Activated naive CD4-positive, alpha-beta T cell treated with anti-CD3 and anti-CD28 coated beads, Interleukin-2, amount 50 U/mL, for 72 hours (primary cell): ENCODE measurements at regions not wholly inside any gene's neighbourhood (a gene's known extent, or its start where the extent isn't known, plus 50 kb on each side); places are given as distances from the start of the nearest gene placed in this dataset.

ENCODE experiments used
- ATAC-seq, 2 donors: fragments of 150-1000 bp; cut with Tn5 transposase; 2 replicates each; pipeline ENCODE4 v1.10.0; 2021; ENCODE audit warnings: mild to moderate bottlenecking in 2 of 2, moderate library complexity in 2 of 2
- DNase-seq, 2 donors: peaks; one replicate each; pipeline ENCODE4 v3.0.0; 2021 to 2022; ENCODE audit warnings: low spot score in 2 of 2
- H3K27ac Mint-ChIP-seq, 2 donors: one replicate each; pipeline ENCODE4 v1.8.0; 2022; ENCODE audit warnings: mild to moderate bottlenecking in 2 of 2, mixed read lengths in 2 of 2
- H3K36me3 Mint-ChIP-seq, 2 donors: one replicate each; pipeline ENCODE4 v1.8.0; 2022; ENCODE audit warnings: mixed read lengths in 2 of 2
- H3K9me3 Mint-ChIP-seq, 2 donors: one replicate each; pipeline ENCODE4 v1.8.0; 2022; ENCODE audit warnings: mixed read lengths in 2 of 2

DNA sequence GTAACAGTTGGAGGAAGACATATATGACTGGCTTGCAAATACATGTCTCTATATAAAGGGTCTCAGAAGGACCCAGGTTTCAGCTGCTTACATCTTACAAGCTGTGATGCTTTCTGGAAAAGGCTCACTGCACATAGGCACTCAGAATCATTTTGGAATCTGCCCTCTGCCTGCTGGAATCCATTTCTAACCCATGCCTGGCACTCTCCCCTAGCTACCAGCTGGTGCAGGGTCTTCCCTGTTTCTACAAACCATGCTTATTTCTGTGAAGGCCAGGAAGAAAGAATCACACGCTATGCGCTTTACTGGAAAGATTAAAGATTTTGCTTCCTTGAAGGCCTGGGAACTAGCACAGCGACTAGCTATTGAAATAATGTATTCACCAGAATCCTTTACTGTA lies 151.3 kb downstream of the DICER1 start:
- Mint-ChIP-seq H3K9me3 (no peaks in the 10 kb centered on the region), H3K27ac (no peak overlapping the region), H3K36me3 (no peaks in the 10 kb centered on the region)
- ATAC-seq (no peak), DNase-seq (no peak)

GRCh38 chr14:95003099-95003960 lies 154.0 kb downstream of the DICER1 start:
- no peak for ATAC-seq

GRCh38 chr14:94998685-94999084 lies 158.6 kb downstream of the DICER1 start:
- no peaks in the 10 kb centered on the region for H3K9me3 Mint-ChIP-seq
- DNase-seq (no peak), ATAC-seq (no peak)
- no peaks in the 10 kb centered on the region for H3K36me3 Mint-ChIP-seq
- H3K27ac Mint-ChIP-seq, result peak overlapping the region in 1 of 2 donors; percentile 12

More at GRCh38 chr14:95003099-95003960, 154.0 kb downstream of the DICER1 start:
- DNase-seq, result no peak
- Mint-ChIP-seq H3K9me3 (no peaks in the 10 kb centered on the region), H3K27ac (no peak overlapping the region), H3K36me3 (no peaks in the 10 kb centered on the region)

DNA sequence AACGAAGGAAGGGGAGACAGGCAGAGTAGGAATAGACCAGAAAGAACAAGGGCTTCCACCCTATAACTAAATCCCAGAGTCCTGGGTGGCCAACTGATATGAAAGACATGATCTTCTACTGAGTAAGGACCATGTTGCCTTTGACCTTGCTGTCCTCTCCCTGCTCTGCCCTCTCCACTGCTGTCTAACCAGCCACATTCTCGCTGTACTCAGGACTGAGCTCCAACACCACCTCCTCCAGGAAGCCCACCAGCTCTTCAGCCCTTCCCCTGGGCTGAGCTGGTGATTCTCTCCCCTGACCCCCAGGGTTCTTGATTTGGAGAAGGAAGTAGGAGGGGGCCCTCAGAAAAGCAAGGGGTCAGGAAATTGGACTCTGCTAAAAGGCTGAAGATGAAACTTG lies 159.2 kb downstream of the DICER1 start:
- DNase-seq, result no peak
- no peaks in the 10 kb centered on the region for H3K36me3 Mint-ChIP-seq
- H3K27ac Mint-ChIP-seq, result peak overlapping the region in 1 of 2 donors; percentile 61
- ATAC-seq, result no peak
- no peaks in the 10 kb centered on the region for H3K9me3 Mint-ChIP-seq

DNA sequence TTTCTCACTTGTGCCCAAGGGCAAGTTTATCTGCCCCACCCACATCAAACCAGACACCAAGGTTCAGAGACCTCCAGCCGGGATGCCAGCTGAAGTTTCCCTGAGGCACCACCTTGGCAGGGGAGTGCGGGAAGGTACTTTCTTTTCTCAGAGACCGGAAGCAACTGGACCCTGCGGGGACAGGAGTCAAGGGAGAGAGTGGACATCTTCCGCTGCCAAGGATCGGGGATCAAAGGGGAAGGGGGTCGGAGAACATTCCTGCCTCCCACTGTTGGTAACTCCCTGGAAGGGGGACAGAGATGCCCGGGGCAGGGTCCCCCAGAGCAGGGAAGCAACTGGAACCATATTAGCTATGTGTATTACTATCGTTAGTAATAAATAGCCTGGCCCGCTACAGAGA lies 161.8 kb downstream of the DICER1 start:
- no peaks in the 10 kb centered on the region for H3K36me3 Mint-ChIP-seq
- no peak for ATAC-seq
- no peak overlapping the region for H3K27ac Mint-ChIP-seq
- H3K9me3 Mint-ChIP-seq, result no peaks in the 10 kb centered on the region
- no peak for DNase-seq

GRCh38 chr14:94994245-94994644 lies 163.1 kb downstream of the DICER1 start:
- no peak for DNase-seq
- Mint-ChIP-seq H3K27ac (no peak overlapping the region), H3K9me3 (no peaks in the 10 kb centered on the region), H3K36me3 (no peaks in the 10 kb centered on the region)
- no peak for ATAC-seq

DNA sequence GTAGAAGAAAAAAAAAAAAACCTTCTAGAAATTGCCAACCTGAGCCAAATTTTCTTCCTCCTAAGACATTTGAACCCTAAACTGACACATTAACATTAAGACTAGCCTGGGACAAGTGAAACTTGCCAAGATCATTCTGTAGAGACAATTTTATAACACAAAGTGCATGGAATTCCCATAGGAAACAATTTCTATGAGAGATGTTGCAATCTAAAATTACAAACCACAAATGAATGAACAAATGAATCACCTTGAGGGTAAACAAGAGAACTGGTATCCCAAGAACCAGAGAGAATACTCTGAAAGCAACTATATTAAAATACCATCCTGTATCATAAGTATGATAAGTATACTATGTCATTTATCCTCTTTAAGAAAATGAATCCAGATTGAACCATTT lies 165.3 kb downstream of the DICER1 start:
- H3K36me3 Mint-ChIP-seq, result no peaks in the 10 kb centered on the region
- DNase-seq (no peak), ATAC-seq (no peak)

GRCh38 chr14:94989946-94990345 lies 167.4 kb downstream of the DICER1 start:
- DNase-seq, result no peak
- Mint-ChIP-seq H3K9me3 (peaks cover 5 to 9% of the 10 kb centered on the region in 2 donors), H3K27ac (no peak overlapping the region), H3K36me3 (peaks cover 0 to 6% of the 10 kb centered on the region in 2 donors)
- no peak for ATAC-seq

More for the DNA sequence above, 165.3 kb downstream of the DICER1 start:
- H3K9me3 Mint-ChIP-seq, result peaks cover 5% of the 10 kb centered on the region in 2 donors
- no peak overlapping the region for H3K27ac Mint-ChIP-seq

- H3K36me3 Mint-ChIP-seq, result peaks cover 0 to 6% of the 10 kb centered on the region in 2 donors
- ATAC-seq (no peak), DNase-seq (no peak)
- H3K27ac Mint-ChIP-seq, result no peak overlapping the region
- H3K9me3 Mint-ChIP-seq, result peaks cover 5 to 9% of the 10 kb centered on the region in 2 donors
These were observed 167.9 kb downstream of the DICER1 start for GRCh38 chr14:94989417-94989816.

DNA sequence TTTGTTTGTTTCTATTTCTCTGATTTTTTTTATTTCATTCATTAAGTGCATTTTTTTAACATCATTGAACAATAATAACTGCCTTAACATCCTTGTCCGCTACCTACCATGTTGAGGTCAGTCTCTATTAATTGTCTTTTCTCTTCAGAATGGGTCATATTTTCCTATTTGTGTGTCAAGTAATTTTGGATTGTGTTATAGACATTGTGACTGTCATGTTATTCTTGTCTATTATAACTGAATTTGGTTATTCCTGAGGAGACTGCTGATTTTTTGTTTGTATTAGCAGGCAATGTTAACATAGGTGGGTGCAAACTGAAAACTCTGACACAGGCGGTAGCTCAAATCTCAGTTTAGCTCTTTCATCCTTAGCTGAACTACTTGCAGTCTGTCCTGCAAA lies 169.9 kb downstream of the DICER1 start:
- peaks cover 0 to 6% of the 10 kb centered on the region in 2 donors for H3K36me3 Mint-ChIP-seq
- no peak overlapping the region for H3K27ac Mint-ChIP-seq
- H3K9me3 Mint-ChIP-seq, result peaks cover 5 to 9% of the 10 kb centered on the region in 2 donors
- DNase-seq, result no peak
- no peak for ATAC-seq

DNA sequence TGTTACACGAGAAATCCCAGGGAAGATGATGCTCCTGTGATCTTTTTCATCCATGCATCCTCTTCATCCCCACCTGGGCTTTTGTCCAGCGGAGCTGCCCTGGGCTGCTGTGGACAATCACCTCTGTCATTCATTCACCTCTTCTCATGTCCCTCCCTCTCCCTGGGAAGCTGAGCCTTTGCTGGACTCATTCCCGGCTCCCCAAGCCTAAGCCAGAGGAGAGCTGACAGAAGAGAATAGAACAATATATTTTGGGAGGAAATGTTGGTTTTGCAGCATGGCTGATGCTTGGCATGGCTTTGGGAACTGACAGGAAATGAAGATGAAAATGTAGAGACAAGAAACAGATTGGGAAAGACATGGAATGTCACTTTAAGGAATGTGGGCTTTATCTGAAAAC lies 177.4 kb downstream of the DICER1 start:
- Mint-ChIP-seq H3K9me3 (no peaks in the 10 kb centered on the region), H3K27ac (no peak overlapping the region), H3K36me3 (no peaks in the 10 kb centered on the region)
- no peak for DNase-seq
- no peak for ATAC-seq

DNA sequence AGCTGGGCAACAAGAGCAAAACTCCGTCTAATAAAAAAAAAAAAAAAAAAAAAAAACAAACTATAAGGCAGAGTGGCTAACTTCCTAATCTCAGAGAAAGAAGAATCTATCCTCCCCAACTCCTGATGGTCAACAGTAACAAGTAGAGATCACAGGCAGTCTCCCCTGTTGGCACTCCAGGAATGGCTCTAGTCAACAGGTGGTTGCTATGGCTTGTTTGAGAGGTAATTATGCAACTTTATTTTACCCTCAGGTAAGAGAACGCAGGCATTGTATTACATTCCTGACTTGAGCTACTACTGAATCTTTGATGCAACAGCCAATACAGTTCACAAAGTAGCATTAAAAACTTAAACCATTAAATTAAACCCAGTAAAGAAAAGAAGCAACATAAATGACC lies 180.3 kb downstream of the DICER1 start:
- no peaks in the 10 kb centered on the region for H3K9me3 Mint-ChIP-seq
- DNase-seq (no peak), ATAC-seq (no peak)
- no peaks in the 10 kb centered on the region for H3K36me3 Mint-ChIP-seq
- H3K27ac Mint-ChIP-seq, result no peak overlapping the region

DNA sequence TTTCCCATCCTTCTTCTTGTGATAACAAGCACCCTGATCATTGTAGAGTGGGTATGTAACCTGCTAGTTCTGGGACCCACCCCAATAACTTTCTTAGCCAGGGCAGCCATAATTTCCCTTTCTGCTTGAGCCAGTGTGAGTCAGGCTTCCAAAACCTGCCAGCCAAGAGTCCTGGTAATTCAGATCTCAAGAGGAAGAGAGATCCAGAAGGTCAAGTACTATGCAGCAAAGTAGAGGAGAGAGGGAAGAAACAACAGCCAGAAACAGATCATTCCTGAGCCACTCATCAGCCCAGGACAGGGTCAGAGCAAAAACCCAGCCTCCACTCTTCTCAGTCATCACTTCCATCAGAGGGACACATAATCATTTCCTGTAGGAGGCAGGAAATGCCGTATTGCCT lies 182.0 kb downstream of the DICER1 start:
- Mint-ChIP-seq H3K9me3 (no peaks in the 10 kb centered on the region), H3K27ac (no peak overlapping the region), H3K36me3 (peaks cover 0 to 8% of the 10 kb centered on the region in 2 donors)
- DNase-seq (no peak), ATAC-seq (no peak)

- Mint-ChIP-seq H3K9me3 (no peaks in the 10 kb centered on the region), H3K36me3 (peaks cover 0 to 8% of the 10 kb centered on the region in 2 donors), H3K27ac (no peak overlapping the region)
- DNase-seq (no peak), ATAC-seq (no peak)
These were observed 182.4 kb downstream of the DICER1 start for GRCh38 chr14:94974893-94975292.

- H3K9me3 Mint-ChIP-seq, result no peaks in the 10 kb centered on the region
- no peak overlapping the region for H3K27ac Mint-ChIP-seq
- ATAC-seq, result no peak
These were observed 182.9 kb downstream of the DICER1 start for GRCh38 chr14:94974422-94974821.

GRCh38 chr14:94971750-94972149 lies 185.6 kb downstream of the DICER1 start:
- no peak overlapping the region for H3K27ac Mint-ChIP-seq
- H3K36me3 Mint-ChIP-seq, result peaks cover 0 to 8% of the 10 kb centered on the region in 2 donors
- DNase-seq (no peak), ATAC-seq (no peak)
- H3K9me3 Mint-ChIP-seq, result no peaks in the 10 kb centered on the region

More at GRCh38 chr14:94974422-94974821, 182.9 kb downstream of the DICER1 start:
- DNase-seq, result no peak
- H3K36me3 Mint-ChIP-seq, result peaks cover 0 to 8% of the 10 kb centered on the region in 2 donors

DNA sequence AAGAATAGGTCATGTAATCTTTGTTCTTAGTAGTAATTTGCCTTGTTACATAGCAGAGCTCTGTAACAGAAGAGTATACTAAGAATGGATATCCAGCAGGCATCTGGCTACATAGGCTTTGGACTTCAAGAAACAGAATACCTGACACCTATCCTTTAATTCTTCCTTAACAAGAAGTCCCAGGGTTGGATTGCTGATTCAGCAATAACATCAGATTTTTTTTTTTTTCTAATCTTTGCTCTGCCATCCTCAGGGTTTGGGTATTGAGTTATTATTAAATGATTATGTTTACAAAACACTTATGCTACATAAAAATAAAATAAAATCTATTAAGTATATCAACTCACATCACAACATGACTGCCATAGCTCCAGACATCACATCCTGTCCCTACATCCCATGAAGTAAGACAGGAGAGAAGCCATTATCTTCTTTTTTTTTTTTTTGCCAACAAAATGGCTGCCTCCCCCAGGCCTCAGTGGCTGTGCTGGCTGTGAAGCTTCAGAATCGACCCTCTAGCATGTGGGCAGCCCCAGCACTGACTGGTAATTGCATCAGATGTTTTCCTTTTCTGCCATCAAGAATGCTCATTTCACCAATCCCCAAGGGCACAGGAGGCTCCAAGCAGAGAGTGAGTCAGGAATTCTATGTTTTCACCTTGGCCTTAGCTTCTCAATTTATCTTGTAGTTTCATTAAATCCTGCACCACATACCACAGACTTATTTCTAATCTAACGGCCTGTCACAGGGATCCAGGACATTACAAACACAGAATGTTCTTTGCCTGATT lies 186.2 kb downstream of the DICER1 start:
- no peak for ATAC-seq

More for the DNA sequence above, 186.2 kb downstream of the DICER1 start:
- Mint-ChIP-seq H3K27ac (no peak overlapping the region), H3K9me3 (no peaks in the 10 kb centered on the region), H3K36me3 (peaks cover 0 to 8% of the 10 kb centered on the region in 2 donors)
- DNase-seq, result no peak
